Endothelial cell of umbilical vein (primary cell): ENCODE measurements at regions not wholly inside any gene's neighbourhood (a gene's known extent, or its start where the extent isn't known, plus 50 kb on each side); places are given as distances from the start of the nearest gene placed in this dataset.

ENCODE experiments used
- BruUV-seq: library from RNA; stranded (reverse); fragments of 400-500 nt; replicated peaks from 2 replicates; lab custom pipeline; 2021; lab: Mats Ljungman, UMichigan
- CTCF ChIA-PET: fragments of 300-600, 350-600 bp; sonication (Branson Sonifier 250); formaldehyde crosslinking; loops from one replicate; lab custom pipeline; 2021; ENCODE audit warnings: antibody characterized with exemption, inconsistent platforms; lab: Charles Lee
- POLR2A ChIA-PET: fragments of 300-600, 350-600 bp; sonication (Branson Sonifier 250); formaldehyde crosslinking; loops from one replicate; lab custom pipeline; 2021; ENCODE audit warnings: antibody characterized with exemption, inconsistent platforms; lab: Charles Lee
- DNase-seq: peaks from one replicate; pipeline ENCODE4 v3.0.0-alpha.2; 2011; ENCODE audit warnings: low read depth, low spot score
- FAIRE-seq: peaks from 2 replicates; lab custom pipeline; 2011; peaks lifted over from hg19 to GRCh38; lab: Jason Lieb, UNC
- H2AFZ ChIP-seq: 2 replicates; pipeline ENCODE4 v1.6.0; 2012; ENCODE audit warnings: low read depth, low read length, control low read depth, inconsistent platforms
- H3K27ac ChIP-seq: 2 replicates; pipeline ENCODE4 v1.5.1; 2011; ENCODE audit warnings: low read depth, mild to moderate bottlenecking, control low read depth, low read length, moderate library complexity; ENCODE audit not compliant: insufficient read depth
- H3K27me3 ChIP-seq, 2 experiments: 2 replicates each; pipeline versions ENCODE4 v1.6.0 to v1.6.1; 2011; ENCODE audit warnings: low read length in 2 of 2, mixed read lengths in 1 of 2; ENCODE audit not compliant: control insufficient read depth in 2 of 2, insufficient read depth in 2 of 2
- H3K36me3 ChIP-seq, 2 experiments: 2 replicates in 1 of 2; 3 replicates in 1 of 2; pipeline ENCODE4 v1.5.1; 2011; ENCODE audit warnings: low read length in 2 of 2, mild to moderate bottlenecking in 1 of 2, moderate library complexity in 1 of 2; ENCODE audit not compliant: control insufficient read depth in 2 of 2, insufficient read depth in 2 of 2; ENCODE audit errors: extremely low read depth in 1 of 2
- H3K4me1 ChIP-seq: 3 replicates; pipeline ENCODE4 v1.5.1; 2011; ENCODE audit warnings: mild to moderate bottlenecking, low read length; ENCODE audit not compliant: control insufficient read depth, insufficient read depth; ENCODE audit errors: extremely low read depth
- H3K4me2 ChIP-seq: 2 replicates; pipeline ENCODE4 v1.6.1; 2011; ENCODE audit warnings: low read length, control low read depth, mixed read lengths; ENCODE audit not compliant: insufficient read depth
- H3K4me3 ChIP-seq, 3 experiments: fragments of 200-600 bp in 1 of 3; sonication (generic), shearing (Covaris generic) in 1 of 3; replicated peaks in 1 of 3; 2 replicates each; pipeline ENCODE4 v1.5.1; 2011 to 2016; ENCODE audit warnings: control low read depth in 3 of 3, low read length in 3 of 3, mild to moderate bottlenecking in 2 of 3, inconsistent platforms in 1 of 3, low read depth in 1 of 3, moderate library complexity in 1 of 3; ENCODE audit not compliant: insufficient read depth in 1 of 3
- H3K79me2 ChIP-seq: 2 replicates; pipeline ENCODE4 v1.6.0; 2012; ENCODE audit warnings: low read length, inconsistent platforms; ENCODE audit not compliant: control insufficient read depth, insufficient read depth
- H3K9ac ChIP-seq: replicated peaks from 2 replicates; pipeline ENCODE3; 2011; ENCODE audit warnings: low read length, control low read depth; ENCODE audit not compliant: insufficient read depth; ENCODE audit errors: extremely low read depth
- H3K9me1 ChIP-seq: replicated peaks from 3 replicates; pipeline ENCODE4 v1.6.0; 2011; ENCODE audit warnings: mild to moderate bottlenecking, low read length; ENCODE audit not compliant: control insufficient read depth, insufficient read depth; ENCODE audit errors: extremely low read depth
- H3K9me3 ChIP-seq: replicated peaks from 2 replicates; pipeline ENCODE4 v1.5.1; 2012; ENCODE audit warnings: low read length, inconsistent platforms; ENCODE audit not compliant: control insufficient read depth, insufficient read depth
- H4K20me1 ChIP-seq: replicated peaks from 2 replicates; pipeline ENCODE3; 2011; ENCODE audit warnings: mild to moderate bottlenecking, low read length; ENCODE audit not compliant: control insufficient read depth, insufficient read depth; ENCODE audit errors: extremely low read depth
- CTCF ChIP-seq, 2 donors: IDR thresholded peaks; 1 replicate in 1 of 2; 2 replicates in 1 of 2; pipeline ENCODE4 v1.5.1; 2011; ENCODE audit warnings: low read length in 2 of 2, mild to moderate bottlenecking in 2 of 2, moderate library complexity in 2 of 2, control low read depth in 1 of 2, inconsistent platforms in 1 of 2, low read depth in 1 of 2; ENCODE audit not compliant: insufficient read depth in 1 of 2; ENCODE audit errors: extremely low read depth in 1 of 2
- EZH2 ChIP-seq: IDR thresholded peaks from 2 replicates; pipeline ENCODE4 v1.6.1; 2012; ENCODE audit warnings: borderline replicate concordance, low read depth, mild to moderate bottlenecking, moderate library complexity, low read length, inconsistent platforms; ENCODE audit not compliant: severe bottlenecking
- FOS ChIP-seq: IDR thresholded peaks from 2 replicates; pipeline ENCODE4 v1.6.1; 2011; ENCODE audit warnings: mild to moderate bottlenecking, low read length, moderate library complexity, borderline replicate concordance; ENCODE audit not compliant: insufficient read depth
- GATA2 ChIP-seq: IDR thresholded peaks from 2 replicates; pipeline ENCODE4 v1.7.0; 2011; ENCODE audit warnings: low read depth, mild to moderate bottlenecking, moderate library complexity, mixed read lengths, low read length; ENCODE audit not compliant: insufficient read length, insufficient read depth
- JUN ChIP-seq: IDR thresholded peaks from 2 replicates; pipeline ENCODE4 v1.6.1; 2011; ENCODE audit warnings: borderline replicate concordance, low read depth; ENCODE audit not compliant: insufficient read length, insufficient read depth
- MAX ChIP-seq: IDR thresholded peaks from 2 replicates; pipeline ENCODE4 v1.6.1; 2011; ENCODE audit not compliant: insufficient read depth, insufficient read length
- MYC ChIP-seq: IDR thresholded peaks from one replicate; pipeline ENCODE4 v1.6.1; 2011; ENCODE audit warnings: mild to moderate bottlenecking, low read depth, low read length
- POLR2A ChIP-seq: IDR thresholded peaks from 2 replicates; pipeline ENCODE4 v1.6.1; 2012; ENCODE audit warnings: low read depth, mild to moderate bottlenecking, control low read depth, low read length
- POLR2AphosphoS5 ChIP-seq: IDR thresholded peaks from 2 replicates; pipeline ENCODE4 v1.6.1; 2012; ENCODE audit warnings: low read depth, mild to moderate bottlenecking, control low read depth, low read length, moderate library complexity; ENCODE audit not compliant: insufficient read depth
- dilution Hi-C: fragments of 300-500 bp; cut with MboI; formaldehyde crosslinking; loops from one replicate; pipeline ENCODE4 v1.15.0; 2019; ENCODE audit warnings: low sequenced_read_pairs; ENCODE audit not compliant: extremely low pct_ligation_motif_present
- intact Hi-C: fragments of 100-400 bp; cut with micrococcal nuclease; formaldehyde crosslinking; loops from one replicate; pipeline ENCODE4 v1.10.0; 2022

- no TSS peak for BruUV-seq
- H3K4me3 ChIP-seq = no peak overlapping the region
- dilution Hi-C loops (no loop called here), intact Hi-C loops (no loop called here)
- no peaks in the 10 kb centered on the region for H3K9me1 ChIP-seq
- H3K9me3 ChIP-seq = no peaks in the 10 kb centered on the region
- no peaks in the 10 kb centered on the region for H4K20me1 ChIP-seq
- no peak overlapping the region for H3K4me2 ChIP-seq
- no peaks in the 10 kb centered on the region for H3K36me3 ChIP-seq
- no peak overlapping the region for H3K9ac ChIP-seq
- TF ChIP-seq MAX = no peak
- TF ChIP-seq FOS = no peak
- no peak for TF ChIP-seq MYC
- TF ChIP-seq EZH2 = no peak
- no peak for TF ChIP-seq POLR2A
- TF ChIP-seq GATA2 = no peak
- no peak for TF ChIP-seq POLR2AphosphoS5
- no peak for TF ChIP-seq JUN
- no peak for TF ChIP-seq CTCF (IDR thresholded peaks at IDR 0.05; ENCODE audit: extremely low read depth in 1 of 2, insufficient read depth in 1 of 2, low read depth in 1 of 2, low read length in 2 of 2)
- DNase-seq (no peak), FAIRE-seq (no peak)
- no peak overlapping the region for H2AFZ ChIP-seq
- ChIA-PET POLR2A (no interaction called here), CTCF (interaction anchor here (0.5 to 2.6 kb wide), 4 partner anchors 29 to 213 kb away, joined by 3 to 13 read pairs (median 3); no protein-coding TSS in a partner anchor)
- H3K27ac ChIP-seq = no peak overlapping the region
- H3K4me1 ChIP-seq = no peaks in the 10 kb centered on the region
- H3K79me2 ChIP-seq = no peaks in the 10 kb centered on the region
- H3K27me3 ChIP-seq = no peaks in the 10 kb centered on the region
Observed at GRCh38 chr18:59041296-59041695, 98.4 kb upstream of the SEC11C start.
